ENCODE measurements at regions not wholly inside any gene's neighbourhood (a gene's known extent, or its start where the extent isn't known, plus 50 kb on each side); places are given as distances from the start of the nearest gene placed in this dataset.

DNA sequence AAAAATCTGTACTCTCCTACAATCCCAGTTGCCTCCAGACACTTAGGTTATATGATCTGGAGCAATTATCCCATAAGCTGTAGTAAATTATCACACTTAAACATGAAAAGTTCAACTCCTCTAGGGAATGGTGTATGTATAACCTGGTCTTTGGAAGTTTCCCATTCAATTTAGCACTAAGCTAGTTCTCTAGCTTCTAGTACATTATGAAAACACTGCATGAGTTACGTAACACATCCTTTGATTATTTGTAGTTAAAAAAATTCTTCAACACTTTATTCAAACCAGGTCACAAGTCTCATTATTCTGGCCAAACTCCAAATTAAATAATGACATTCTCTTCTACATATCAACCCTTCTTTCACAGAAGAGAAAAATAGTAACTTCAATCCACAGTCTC, 827.0 kb upstream of the ADAMTS5 start:
- Histone ChIP-seq H3K4me3 (ENCODE audit: low read depth in 2 of 2, low read length in 2 of 2) (no peak overlapping the region), H3K27ac (ENCODE audit: low read length) (no peak overlapping the region), H3K27me3 (ENCODE audit: control insufficient read depth, insufficient read depth, low read length) (no peaks in the 10 kb centered on the region), H3K36me3 (ENCODE audit: control insufficient read depth, insufficient read depth, low read length) (no peaks in the 10 kb centered on the region), H3K9me3 (ENCODE audit: control insufficient read depth, insufficient read depth, low read depth, low read length) (no peaks in the 10 kb centered on the region), H3K4me1 (ENCODE audit: control insufficient read depth, insufficient read depth, low read length) (no peaks in the 10 kb centered on the region)
- in situ Hi-C loops (cut with HindIII; ENCODE audit: low pct_unique_long_range_greater_than_20kb, low sequenced_read_pairs) (no loop called here), intact Hi-C loops (cut with micrococcal nuclease; ENCODE audit: unreplicated experiment) (no loop called here)
- DNase-seq (ENCODE audit: low read depth, low spot score) (no peak), ATAC-seq (no peak)
- no TSS peak for BruUV-seq (replicated peaks)
- POLR2A ChIA-PET = no interaction called here
- TF ChIP-seq SIN3A (IDR thresholded peaks at IDR 0.05; ENCODE audit: borderline replicate concordance, insufficient read depth, low read depth, low read length) (no peak), TCF7L2 (IDR thresholded peaks at IDR 0.05; ENCODE audit: low read depth, low read length) (no peak), POLR2AphosphoS5 (IDR thresholded peaks at IDR 0.05; ENCODE audit: low read depth, low read length) (no peak)
- TF ChIP-seq, protein P1, sequence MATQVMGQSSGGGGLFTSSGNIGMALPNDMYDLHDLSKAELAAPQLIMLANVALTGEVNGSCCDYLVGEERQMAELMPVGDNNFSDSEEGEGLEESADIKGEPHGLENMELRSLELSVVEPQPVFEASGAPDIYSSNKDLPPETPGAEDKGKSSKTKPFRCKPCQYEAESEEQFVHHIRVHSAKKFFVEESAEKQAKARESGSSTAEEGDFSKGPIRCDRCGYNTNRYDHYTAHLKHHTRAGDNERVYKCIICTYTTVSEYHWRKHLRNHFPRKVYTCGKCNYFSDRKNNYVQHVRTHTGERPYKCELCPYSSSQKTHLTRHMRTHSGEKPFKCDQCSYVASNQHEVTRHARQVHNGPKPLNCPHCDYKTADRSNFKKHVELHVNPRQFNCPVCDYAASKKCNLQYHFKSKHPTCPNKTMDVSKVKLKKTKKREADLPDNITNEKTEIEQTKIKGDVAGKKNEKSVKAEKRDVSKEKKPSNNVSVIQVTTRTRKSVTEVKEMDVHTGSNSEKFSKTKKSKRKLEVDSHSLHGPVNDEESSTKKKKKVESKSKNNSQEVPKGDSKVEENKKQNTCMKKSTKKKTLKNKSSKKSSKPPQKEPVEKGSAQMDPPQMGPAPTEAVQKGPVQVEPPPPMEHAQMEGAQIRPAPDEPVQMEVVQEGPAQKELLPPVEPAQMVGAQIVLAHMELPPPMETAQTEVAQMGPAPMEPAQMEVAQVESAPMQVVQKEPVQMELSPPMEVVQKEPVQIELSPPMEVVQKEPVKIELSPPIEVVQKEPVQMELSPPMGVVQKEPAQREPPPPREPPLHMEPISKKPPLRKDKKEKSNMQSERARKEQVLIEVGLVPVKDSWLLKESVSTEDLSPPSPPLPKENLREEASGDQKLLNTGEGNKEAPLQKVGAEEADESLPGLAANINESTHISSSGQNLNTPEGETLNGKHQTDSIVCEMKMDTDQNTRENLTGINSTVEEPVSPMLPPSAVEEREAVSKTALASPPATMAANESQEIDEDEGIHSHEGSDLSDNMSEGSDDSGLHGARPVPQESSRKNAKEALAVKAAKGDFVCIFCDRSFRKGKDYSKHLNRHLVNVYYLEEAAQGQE (IDR thresholded peaks at IDR 0.05; ENCODE audit: insufficient read depth in 1 of 2, low read depth in 2 of 2, low read length in 1 of 2) = no peak
- CTCF ChIA-PET = no interaction called here

DNA sequence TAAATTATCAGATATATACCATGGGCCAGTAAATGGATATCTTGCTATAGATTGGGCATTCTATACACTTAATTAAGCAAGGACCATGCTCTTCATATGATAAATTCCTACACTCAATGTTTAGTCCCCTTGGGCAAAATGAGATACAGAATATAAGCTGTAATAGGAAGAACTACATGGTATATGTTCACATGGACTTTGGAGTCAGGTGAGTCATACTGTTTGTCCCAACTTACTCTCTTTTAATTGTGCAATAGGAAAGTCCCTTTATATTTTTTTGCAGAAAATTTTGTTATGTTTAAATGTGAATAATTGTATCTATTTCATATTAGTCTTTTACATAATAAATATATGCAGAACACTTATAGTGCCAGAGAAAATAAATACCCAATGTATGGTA, 820.2 kb upstream of the ADAMTS5 start:
- TF ChIP-seq, protein P1 (IDR thresholded peaks at IDR 0.05; ENCODE audit: insufficient read depth in 1 of 2, low read depth in 2 of 2, low read length in 1 of 2) = no peak
- TF ChIP-seq SIN3A (IDR thresholded peaks at IDR 0.05; ENCODE audit: borderline replicate concordance, insufficient read depth, low read depth, low read length) (no peak), TCF7L2 (IDR thresholded peaks at IDR 0.05; ENCODE audit: low read depth, low read length) (no peak)
- Histone ChIP-seq H3K27ac (ENCODE audit: low read length) (no peak overlapping the region), H3K36me3 (ENCODE audit: control insufficient read depth, insufficient read depth, low read length) (no peaks in the 10 kb centered on the region), H3K4me1 (ENCODE audit: control insufficient read depth, insufficient read depth, low read length) (no peaks in the 10 kb centered on the region), H3K9me3 (ENCODE audit: control insufficient read depth, insufficient read depth, low read depth, low read length) (no peaks in the 10 kb centered on the region), H3K4me3 (ENCODE audit: low read depth in 2 of 2, low read length in 2 of 2) (no peak overlapping the region), H3K27me3 (ENCODE audit: control insufficient read depth, insufficient read depth, low read length) (no peaks in the 10 kb centered on the region)
- POLR2A ChIA-PET = no interaction called here
- in situ Hi-C loops (cut with HindIII; ENCODE audit: low pct_unique_long_range_greater_than_20kb, low sequenced_read_pairs) = no loop called here
- intact Hi-C loops (cut with micrococcal nuclease; ENCODE audit: unreplicated experiment) = no loop called here
- BruUV-seq (replicated peaks) = no TSS peak
- no peak for ATAC-seq
- CTCF ChIA-PET = no interaction called here
- DNase-seq (ENCODE audit: low read depth, low spot score) = no peak

DNA sequence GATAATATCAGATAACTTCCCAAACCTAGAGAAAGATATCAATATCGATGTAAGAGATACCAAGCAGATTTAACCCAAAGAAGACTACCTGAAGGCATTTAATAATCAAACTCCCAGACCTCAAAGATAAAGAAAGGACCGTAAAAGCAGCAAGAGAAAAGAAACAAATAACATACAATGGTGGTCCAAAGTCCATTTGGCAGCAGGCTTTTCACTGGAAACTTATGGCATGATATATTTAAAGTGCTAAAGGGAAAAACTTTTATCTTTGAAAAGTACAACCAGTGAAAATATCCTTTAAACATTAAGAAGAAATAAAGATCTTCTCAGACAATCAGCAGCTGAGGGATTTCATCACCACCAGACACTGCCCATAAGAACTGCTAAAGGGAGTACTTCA, 812.7 kb upstream of the ADAMTS5 start:
- Histone ChIP-seq H3K27ac (ENCODE audit: low read length) (no peak overlapping the region), H3K9me3 (ENCODE audit: control insufficient read depth, insufficient read depth, low read depth, low read length) (no peaks in the 10 kb centered on the region), H3K4me3 (ENCODE audit: low read depth in 2 of 2, low read length in 2 of 2) (no peak overlapping the region), H3K27me3 (ENCODE audit: control insufficient read depth, insufficient read depth, low read length) (no peaks in the 10 kb centered on the region), H3K36me3 (ENCODE audit: control insufficient read depth, insufficient read depth, low read length) (no peaks in the 10 kb centered on the region), H3K4me1 (ENCODE audit: control insufficient read depth, insufficient read depth, low read length) (no peaks in the 10 kb centered on the region)
- no TSS peak for BruUV-seq (replicated peaks)
- ATAC-seq (no peak), DNase-seq (ENCODE audit: low read depth, low spot score) (no peak)
- in situ Hi-C loops (cut with HindIII; ENCODE audit: low pct_unique_long_range_greater_than_20kb, low sequenced_read_pairs) (no loop called here), intact Hi-C loops (cut with micrococcal nuclease; ENCODE audit: unreplicated experiment) (no loop called here)
- ChIA-PET POLR2A (no interaction called here), CTCF (no interaction called here)
- TF ChIP-seq SIN3A (IDR thresholded peaks at IDR 0.05; ENCODE audit: borderline replicate concordance, insufficient read depth, low read depth, low read length) = no peak
- TF ChIP-seq, protein P2, sequence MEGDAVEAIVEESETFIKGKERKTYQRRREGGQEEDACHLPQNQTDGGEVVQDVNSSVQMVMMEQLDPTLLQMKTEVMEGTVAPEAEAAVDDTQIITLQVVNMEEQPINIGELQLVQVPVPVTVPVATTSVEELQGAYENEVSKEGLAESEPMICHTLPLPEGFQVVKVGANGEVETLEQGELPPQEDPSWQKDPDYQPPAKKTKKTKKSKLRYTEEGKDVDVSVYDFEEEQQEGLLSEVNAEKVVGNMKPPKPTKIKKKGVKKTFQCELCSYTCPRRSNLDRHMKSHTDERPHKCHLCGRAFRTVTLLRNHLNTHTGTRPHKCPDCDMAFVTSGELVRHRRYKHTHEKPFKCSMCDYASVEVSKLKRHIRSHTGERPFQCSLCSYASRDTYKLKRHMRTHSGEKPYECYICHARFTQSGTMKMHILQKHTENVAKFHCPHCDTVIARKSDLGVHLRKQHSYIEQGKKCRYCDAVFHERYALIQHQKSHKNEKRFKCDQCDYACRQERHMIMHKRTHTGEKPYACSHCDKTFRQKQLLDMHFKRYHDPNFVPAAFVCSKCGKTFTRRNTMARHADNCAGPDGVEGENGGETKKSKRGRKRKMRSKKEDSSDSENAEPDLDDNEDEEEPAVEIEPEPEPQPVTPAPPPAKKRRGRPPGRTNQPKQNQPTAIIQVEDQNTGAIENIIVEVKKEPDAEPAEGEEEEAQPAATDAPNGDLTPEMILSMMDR (IDR thresholded peaks at IDR 0.05) = no peak
- no peak for TF ChIP-seq TCF7L2 (IDR thresholded peaks at IDR 0.05; ENCODE audit: low read depth, low read length)
- no peak for TF ChIP-seq POLR2AphosphoS5 (IDR thresholded peaks at IDR 0.05; ENCODE audit: low read depth, low read length)
- TF ChIP-seq, protein P1 (IDR thresholded peaks at IDR 0.05; ENCODE audit: insufficient read depth in 1 of 2, low read depth in 2 of 2, low read length in 1 of 2) = no peak
